BE2C (cell line): ENCODE measurements at regions not wholly inside any gene's neighbourhood (a gene's known extent, or its start where the extent isn't known, plus 50 kb on each side); places are given as distances from the start of the nearest gene placed in this dataset.

Experiments
- DNase-seq: peaks from one replicate; pipeline ENCODE4 v3.0.0-alpha.2; 2020
- H3K27me3 ChIP-seq: fragments of 250-450 bp; sonication (Bioruptor Pico); 2 replicates; pipeline ENCODE4 v1.5.1; 2020; ENCODE audit warnings: mild to moderate bottlenecking
- H3K36me3 ChIP-seq: fragments of 250-450 bp; sonication (Bioruptor Pico); 2 replicates; pipeline ENCODE4 v1.5.1; 2020; ENCODE audit warnings: mild to moderate bottlenecking
- H3K4me1 ChIP-seq: fragments of 250-450 bp; sonication (Bioruptor Pico); 2 replicates; pipeline ENCODE4 v1.5.1; 2020
- H3K4me3 ChIP-seq: 2 replicates; pipeline ENCODE4 v1.5.1; 2011; ENCODE audit warnings: low read depth, low read length
- H3K9me3 ChIP-seq: fragments of 250-450 bp; sonication (Bioruptor Pico); 2 replicates; pipeline ENCODE4 v1.5.1; 2020
- CTCF ChIP-seq: IDR thresholded peaks from 2 replicates; pipeline ENCODE4 v1.5.1; 2012; ENCODE audit warnings: mild to moderate bottlenecking, low read depth, low read length

GRCh38 chr16:51624080-51624775, 473.2 kb upstream of the SALL1 start:
- TF ChIP-seq CTCF, result no peak
- H3K27me3 ChIP-seq, result no peaks in the 10 kb centered on the region
- no peak for DNase-seq
- no peaks in the 10 kb centered on the region for H3K4me1 ChIP-seq
- H3K36me3 ChIP-seq, result no peaks in the 10 kb centered on the region
- no peaks in the 10 kb centered on the region for H3K9me3 ChIP-seq
- H3K4me3 ChIP-seq, result no peak overlapping the region

- no peak for DNase-seq
- Histone ChIP-seq H3K36me3 (no peaks in the 10 kb centered on the region), H3K4me3 (no peak overlapping the region), H3K9me3 (no peaks in the 10 kb centered on the region), H3K27me3 (no peaks in the 10 kb centered on the region), H3K4me1 (no peaks in the 10 kb centered on the region)
- TF ChIP-seq CTCF, result no peak
Observed at GRCh38 chr16:51621610-51622009, 470.5 kb upstream of the SALL1 start.

GRCh38 chr16:51615141-51615540, 464.1 kb upstream of the SALL1 start:
- Histone ChIP-seq H3K9me3 (no peaks in the 10 kb centered on the region), H3K27me3 (no peaks in the 10 kb centered on the region), H3K4me1 (no peaks in the 10 kb centered on the region), H3K36me3 (no peaks in the 10 kb centered on the region), H3K4me3 (no peak overlapping the region)
- no peak for TF ChIP-seq CTCF
- no peak for DNase-seq

- H3K36me3 ChIP-seq, result no peaks in the 10 kb centered on the region
- no peaks in the 10 kb centered on the region for H3K4me1 ChIP-seq
- no peak overlapping the region for H3K4me3 ChIP-seq
- TF ChIP-seq CTCF, result no peak
- no peak for DNase-seq
- H3K27me3 ChIP-seq, result no peaks in the 10 kb centered on the region
- no peaks in the 10 kb centered on the region for H3K9me3 ChIP-seq
Observed at GRCh38 chr16:51607201-51607651, 456.2 kb upstream of the SALL1 start.

GRCh38 chr16:51596247-51596646, 445.2 kb upstream of the SALL1 start:
- Histone ChIP-seq H3K4me1 (no peaks in the 10 kb centered on the region), H3K9me3 (no peaks in the 10 kb centered on the region), H3K27me3 (no peaks in the 10 kb centered on the region; the same call in 1 of the 2 replicates), H3K36me3 (no peaks in the 10 kb centered on the region), H3K4me3 (no peak overlapping the region)
- TF ChIP-seq CTCF, result no peak
- no peak for DNase-seq

- Histone ChIP-seq H3K4me1 (no peaks in the 10 kb centered on the region), H3K4me3 (no peak overlapping the region), H3K9me3 (no peaks in the 10 kb centered on the region), H3K36me3 (no peaks in the 10 kb centered on the region), H3K27me3 (no peaks in the 10 kb centered on the region; the same call in none of the 2 replicates)
- no peak for TF ChIP-seq CTCF
- DNase-seq, result no peak
Observed at GRCh38 chr16:51592535-51593300, 441.6 kb upstream of the SALL1 start.
